ENCODE measurements at regions not wholly inside any gene's neighbourhood (a gene's known extent, or its start where the extent isn't known, plus 50 kb on each side); places are given as distances from the start of the nearest gene placed in this dataset.
A peak's percentile ranks its signal among the peaks of the same experiment; 100 is the strongest.
"Not testable (repeated sequence)": the region's sequence is repeated elsewhere in the genome, so short reads cannot be mapped to it uniquely, and the experiment has no call there.

DNA sequence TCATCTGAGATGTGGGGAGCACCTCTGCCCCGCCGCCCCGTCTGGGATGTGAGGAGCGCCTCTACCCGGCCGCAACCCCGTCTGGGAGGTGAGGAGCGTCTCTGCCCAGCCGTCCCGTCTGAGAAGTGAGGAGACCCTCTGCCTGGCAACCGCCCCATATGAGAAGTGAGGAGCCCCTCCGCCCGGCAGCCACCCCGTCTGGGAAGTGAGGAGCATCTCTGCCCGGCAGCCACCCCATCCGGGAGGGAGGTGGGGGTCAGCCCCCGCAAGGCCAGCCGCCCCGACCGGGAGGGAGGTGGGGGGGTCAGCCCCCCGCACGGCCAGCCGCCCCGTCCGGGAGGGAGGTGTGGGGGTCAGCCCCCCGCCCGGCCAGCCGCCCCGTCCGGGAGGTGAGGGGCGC is 89.9 kb downstream of the PHLDA1 start:
- not testable (repeated sequence) for DNase-seq

DNA sequence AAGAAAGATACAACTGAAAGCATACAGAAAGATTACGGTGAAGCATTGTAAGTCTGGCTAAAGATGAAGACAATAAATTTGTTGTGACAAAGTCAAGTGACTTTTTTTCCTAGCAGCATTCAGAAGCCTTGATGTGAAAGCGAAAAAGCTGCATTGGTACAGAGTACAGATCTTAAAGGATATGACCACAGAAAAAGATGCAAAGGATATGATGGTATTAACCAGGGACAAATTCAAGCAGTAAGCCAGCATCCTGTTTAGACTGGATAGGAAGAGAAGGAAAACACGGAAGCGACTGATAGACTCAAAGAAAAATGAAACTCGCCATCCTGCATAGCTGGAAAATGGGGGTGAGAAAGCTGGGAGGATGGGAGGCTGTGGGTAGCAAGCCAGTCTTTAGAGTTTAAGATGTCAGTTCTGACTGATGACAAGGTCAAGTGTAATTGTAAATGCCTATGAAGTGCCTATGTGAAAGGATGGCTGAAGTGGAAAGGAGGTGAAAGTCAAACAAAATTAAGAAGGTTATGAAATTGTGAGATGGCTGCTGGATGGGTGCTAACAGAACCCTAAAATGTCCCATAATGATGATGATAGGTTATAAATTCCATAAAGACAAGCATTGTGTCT is 92.4 kb downstream of the PHLDA1 start:
- DNase-seq, result no peak

DNA sequence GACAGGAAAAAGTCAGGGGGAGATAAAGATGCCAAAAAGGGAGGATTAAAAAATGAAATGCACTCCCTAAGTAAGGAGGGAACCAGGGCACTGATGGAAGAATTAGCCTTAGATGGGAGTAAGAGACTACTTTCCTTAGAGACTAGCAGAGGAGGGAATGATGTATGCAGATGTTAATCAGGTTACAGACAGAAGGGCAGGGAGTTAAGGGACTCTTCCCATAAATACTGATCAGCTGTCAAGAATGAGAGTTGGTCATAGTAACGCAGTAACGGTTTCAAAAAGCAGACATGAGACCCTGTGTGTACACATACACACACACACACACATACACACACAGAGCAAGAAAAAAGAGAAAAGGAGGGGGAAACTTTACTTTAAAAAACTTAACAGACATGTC is 93.4 kb downstream of the PHLDA1 start:
- no peak for DNase-seq

DNA sequence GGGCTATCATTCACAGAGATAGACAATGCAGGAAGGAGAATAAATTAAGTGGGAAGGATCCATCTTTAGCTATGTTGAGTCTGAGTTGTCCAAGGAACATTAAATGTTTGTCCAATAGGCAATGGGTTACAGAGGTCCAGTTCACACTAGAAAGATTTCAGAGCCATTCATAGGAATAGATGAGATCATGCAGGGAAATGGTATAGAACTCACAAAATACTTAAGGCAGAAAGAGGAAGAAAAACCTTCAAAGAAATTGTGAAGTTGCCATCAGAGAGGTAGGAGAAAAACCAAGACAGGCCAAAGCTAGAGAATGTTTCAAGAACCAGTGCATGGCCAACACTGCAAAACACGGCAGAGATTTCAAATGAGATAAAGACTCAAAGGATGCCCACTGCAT is 94.1 kb downstream of the PHLDA1 start:
- DNase-seq, result no peak

DNA sequence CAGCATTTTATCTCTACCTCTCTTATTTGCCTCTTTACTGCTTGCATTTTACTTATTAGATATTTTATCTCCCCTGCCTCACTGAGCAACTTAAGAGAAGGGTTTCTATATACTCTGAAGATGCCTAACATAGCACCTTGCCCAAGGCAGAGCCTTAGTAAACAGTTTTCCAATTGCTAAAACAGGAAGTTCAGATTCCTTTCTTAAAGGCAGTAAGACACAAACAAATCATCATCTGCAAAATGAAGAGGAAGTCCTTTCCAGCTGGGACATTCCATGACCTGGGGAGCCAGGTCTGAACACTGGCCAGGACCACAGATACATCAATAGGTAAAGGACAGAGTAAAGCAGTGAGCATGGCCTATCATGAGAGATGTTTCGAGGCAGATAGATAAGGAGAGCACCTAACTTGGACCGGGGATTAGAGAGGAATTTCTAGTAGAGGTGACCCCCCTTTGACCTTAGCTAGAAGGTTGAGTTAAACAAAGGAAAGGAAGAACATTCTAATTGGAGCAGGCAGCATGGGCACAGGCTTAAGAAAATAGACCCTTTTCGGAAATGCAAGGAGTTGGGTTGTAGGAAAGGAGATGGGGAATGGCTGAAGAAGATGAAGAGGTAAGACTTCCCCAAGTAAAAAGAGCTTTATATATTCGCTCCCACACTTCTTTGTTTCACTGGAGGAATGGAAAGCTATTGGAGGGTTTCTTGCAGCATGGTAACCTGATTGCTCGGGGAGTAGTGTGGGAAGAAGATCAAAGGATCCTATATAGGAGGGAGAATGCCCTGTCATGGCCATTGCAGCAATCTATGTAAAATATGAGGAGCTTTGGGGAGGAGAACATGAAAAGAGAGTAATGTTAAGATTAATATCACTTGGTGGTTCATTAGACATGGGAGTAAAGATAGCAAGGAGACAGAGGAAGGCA is 94.8 kb downstream of the PHLDA1 start:
- DNase-seq, result no peak

DNA sequence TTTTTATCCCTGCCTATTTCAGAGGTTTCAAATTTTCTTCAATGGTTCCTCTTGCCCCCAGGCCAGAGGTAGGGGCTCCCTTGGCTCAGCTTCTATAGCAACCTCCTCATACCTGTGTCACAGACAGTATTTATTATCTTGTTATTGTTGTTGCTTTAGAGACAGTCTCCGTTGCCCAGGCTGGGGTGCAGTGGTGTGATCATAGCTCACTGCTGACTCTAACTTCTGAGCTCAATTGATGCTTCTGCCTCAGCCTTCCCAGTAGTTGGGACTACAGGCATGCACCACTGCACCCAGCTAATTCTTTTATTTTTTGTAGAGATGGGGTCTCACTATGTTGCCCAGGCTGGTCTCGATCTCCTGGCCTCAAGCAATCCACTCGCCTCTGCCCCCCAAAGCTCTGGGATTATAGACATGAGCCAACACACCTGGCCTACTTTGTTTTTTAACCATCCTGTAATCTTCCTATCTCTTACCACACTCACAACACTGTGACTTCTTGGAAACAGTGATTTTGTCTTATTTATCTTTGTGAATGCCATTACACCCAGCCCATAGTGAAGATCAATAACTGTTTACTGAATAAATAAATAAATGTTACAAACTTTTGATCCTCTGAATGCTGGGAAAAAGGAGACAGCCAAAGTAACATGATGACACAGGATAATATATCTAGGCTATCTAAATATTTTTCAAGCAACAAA is 95.9 kb downstream of the PHLDA1 start:
- no peak for DNase-seq

DNA sequence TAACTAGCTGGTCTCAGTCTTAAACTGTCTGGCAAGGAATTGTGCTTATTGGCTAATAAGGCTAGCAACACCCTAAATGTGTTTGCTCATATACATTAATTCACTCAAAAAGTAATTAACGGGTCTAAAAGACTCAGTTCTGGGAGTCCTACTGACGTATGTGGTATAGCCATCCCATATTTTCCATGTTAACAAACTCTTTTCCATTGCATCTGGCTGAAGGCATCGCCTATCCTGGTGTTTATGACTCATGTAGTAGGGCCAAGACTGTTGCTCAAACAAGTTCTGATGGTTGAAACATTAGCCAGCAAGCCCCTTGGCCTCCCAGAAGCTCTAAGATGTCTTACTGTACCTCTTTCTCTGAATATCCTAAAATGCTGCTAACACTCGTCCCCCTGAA is 98.5 kb downstream of the PHLDA1 start:
- no peak for DNase-seq

DNA sequence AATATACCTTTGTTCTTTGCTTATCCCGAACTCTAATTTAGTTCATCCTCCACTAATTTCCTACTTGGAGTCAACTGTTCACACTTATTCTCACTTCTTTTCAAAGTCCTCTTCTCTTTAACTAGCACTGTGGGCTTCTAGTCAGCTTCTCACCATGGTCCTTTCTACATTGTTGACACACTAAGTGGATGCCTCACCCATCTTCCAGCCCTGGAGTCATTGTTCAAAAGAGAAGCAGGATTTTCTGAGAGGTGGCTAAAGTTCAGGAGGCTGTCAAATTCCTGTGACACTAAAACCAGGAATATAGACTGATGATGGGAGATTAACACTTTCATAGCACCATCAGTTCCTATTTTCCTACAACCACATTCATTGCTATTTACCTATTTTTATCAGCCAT is 99.3 kb downstream of the PHLDA1 start:
- DNase-seq, result no peak

DNA sequence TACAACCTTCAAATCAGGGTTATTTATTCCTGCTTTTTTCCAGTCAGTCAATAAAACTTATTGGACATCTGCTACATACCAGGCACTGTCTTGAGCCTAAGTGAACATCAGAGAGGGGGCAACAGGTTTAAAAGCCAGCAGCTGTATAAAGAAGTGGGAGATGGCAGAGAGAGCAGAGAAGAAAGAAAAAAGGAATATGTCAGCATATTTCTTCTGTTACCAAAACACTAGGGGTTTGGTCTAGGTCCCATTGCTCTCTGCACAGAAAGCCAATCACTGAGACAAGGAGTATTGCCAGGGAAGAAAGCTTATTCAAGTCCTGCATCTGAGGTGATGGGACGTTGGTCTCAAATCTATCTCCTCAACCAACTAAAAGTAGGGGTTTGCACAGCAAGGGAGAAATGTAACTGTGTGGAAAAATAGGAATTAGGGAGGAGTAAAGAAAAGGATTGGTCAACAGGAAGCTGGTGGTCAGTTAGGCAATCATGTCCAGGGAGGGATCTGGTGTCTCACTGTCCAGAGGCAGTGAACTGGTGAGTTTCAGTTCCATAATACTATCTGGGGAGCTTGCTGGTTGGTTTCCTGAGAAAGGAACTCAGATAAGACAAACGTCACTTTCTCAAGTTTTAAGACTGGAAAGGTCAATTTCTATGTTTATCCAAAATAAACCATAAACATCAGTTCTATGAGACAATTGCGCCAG is 107.5 kb downstream of the PHLDA1 start:
- DNase-seq, result no peak

DNA sequence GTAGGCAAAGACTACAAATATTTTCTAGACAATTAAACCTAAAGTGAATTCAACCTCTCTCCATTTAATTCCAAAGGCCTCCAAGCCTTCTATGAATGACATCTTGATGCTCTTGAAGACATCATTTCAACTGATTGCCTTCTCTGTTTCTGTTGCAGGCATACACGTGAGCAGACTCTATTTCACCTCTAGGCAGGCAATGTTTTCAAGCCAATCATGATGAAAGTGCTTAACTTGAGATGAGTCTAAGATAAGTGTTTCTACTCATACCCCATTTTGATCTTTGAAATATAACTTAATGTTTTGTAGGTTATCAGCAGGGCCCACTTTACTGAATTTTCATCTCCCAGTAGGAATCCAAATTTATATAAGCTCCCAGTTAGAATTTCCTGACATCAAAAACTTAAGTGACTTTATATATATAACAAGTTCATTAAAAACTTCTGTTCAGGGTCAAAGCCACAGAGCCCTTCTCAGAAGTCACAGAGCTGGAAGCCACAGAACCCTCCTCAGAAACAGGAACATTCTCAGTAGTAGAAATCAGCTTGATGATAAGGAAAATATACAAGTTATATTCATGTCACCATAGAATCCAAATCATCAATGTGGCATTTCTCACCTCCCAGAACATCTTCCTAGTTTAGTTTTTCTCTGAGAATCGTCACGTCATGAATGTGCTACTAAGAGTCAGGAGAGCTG is 108.5 kb downstream of the PHLDA1 start:
- no peak for DNase-seq

DNA sequence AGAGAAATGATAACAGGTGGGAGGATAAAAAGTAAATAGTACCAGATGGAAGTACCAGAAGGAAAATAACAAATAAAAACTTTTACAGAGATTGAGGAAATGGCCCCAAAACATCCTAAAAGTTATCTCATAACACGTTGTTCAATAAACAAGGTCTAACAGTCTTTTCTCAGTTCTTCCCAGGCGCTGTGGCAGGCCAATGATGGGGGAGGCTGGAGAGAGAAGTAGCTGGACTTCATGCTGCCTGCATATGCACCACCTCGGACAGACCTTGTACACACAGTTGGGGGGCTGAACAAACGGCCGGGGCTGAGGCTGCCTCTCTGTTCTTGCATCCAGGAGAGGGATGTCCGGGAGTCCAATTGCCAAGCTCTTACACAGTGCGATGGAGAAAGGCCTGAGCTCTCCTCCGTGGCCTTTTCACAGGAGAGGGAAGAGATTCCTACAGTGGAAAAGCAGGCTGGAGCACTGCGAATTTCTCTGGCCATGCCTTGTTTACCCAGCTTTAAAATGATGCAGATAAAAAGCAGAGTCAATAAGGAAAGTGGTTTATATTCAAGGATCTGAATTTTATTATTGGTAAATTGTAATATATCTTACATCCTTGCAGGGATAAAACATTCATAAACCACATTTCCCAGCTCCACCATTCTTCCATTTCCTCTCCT is 109.8 kb downstream of the PHLDA1 start:
- DNase-seq, result no peak

DNA sequence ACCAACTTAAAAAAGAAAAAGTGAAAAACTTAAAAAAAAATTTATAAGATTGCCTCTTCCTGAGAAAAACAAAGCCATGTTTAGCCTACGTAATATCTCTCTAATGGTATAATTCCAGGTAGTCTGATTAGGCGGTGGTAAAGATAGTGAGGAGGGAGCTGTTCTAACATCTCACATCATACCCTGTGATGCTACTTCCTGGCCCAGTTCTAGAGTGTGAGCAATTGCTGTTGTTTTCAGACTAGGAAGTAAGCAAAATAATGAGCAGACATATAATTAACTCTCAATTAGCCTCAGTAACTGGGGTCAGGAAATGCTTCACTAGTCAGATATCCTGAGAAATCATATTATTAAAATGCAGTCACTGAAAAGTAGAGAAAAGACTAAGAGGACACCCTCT is 113.9 kb downstream of the PHLDA1 start:
- DNase-seq, result no peak

DNA sequence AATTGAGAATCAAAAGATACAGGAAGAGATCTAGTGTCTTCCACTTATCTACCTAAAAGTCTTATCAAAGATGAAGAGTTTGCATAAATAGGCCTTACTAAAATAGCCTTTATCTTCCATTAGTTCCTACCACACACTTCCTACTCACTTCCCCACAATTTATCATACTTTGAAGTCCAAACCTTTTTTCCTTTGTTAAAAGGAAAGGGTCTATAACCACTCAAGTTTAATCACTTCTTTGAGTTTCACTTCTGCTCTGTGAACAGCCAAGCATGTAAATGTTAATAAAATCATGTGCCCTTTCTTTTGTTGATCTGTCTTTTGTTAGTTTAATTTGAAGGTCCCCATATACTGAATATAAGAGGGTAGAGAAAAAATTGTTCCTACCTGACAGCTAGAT is 114.5 kb downstream of the PHLDA1 start:
- DNase-seq, result no peak

DNA sequence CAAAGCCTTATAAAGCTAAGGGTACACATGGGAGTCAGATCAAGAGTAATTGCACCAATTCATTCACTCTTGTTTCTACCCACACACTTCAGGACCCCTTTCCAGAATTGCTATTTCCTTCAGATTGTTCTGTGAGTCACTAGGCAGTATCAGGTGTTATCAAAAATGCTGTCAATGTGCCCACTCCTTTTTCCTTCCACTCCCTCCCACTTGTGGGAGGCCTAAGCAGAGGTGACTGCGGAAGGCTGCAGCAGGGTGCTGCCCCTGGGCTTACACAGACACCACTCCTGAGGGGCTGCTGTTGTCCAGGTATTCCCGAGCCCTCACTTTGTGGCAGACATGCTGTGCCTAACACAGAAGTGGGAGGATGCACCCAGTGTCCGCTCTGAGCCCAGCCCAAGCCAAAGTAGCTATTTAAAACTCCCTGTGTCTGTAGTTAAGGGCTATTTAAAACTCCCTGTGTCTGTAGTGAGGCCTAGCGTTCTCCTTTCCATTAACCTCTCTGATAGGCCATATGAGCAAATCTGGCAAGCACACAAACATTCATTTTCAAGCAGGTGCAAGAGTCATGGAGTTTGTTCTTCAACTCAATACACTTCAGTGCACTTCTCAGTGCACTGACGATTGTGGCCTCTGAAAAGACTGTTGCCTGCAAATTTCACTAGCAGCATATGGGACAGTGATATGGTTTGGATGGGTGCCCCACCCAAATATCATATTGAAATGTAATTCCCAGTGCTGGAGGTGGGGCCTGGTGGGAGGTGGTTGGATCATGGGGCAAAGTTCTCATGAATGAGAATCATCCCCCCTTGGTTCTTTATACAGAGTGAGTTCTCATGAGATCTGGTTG is 117.8 kb downstream of the PHLDA1 start:
- no peak for DNase-seq

DNA sequence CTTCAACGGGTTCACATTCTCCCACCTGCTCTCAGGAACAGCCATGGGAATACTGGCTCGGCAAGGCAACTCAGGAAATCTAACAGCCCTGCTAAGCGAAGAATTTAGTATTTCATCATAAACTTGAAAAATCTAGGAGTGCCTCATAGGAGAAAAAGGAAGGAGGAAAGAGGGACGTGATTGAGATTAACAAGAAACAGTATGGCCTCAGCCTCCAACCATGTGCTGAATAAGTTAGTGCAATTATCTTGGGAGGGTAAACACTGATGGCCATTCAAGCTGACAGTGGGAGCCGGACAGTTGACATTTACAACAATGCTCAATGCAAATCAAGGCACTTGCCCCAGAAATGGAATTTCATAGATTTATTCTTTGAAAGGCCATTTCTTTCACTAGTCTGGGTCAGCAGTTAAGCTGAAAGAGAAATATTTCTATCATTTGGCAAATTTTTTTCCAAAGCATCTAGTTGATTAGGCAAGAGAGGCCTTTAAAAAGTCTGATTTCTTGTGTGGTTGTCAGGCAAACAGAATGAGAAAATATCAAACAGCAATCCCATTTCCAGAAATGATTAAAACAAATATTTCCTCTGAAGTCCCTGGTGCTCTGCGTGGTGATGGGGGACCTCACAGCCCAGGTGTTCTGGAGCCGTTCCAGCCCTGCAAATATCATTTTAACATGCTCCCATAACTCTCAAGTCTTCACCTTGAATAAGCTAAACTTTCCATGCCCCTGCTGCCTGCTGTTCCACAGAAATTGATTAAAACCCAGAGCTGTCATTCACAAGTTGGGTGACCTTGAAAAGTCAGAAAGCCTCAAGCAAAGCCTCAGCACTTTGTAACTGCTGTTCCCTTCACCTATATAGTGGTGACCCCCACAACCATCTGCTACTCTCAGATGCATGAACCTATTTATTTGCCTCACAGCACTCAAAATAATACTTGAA is 121.6 kb downstream of the PHLDA1 start:
- DNase-seq, result peak; percentile 63 to 67

DNA sequence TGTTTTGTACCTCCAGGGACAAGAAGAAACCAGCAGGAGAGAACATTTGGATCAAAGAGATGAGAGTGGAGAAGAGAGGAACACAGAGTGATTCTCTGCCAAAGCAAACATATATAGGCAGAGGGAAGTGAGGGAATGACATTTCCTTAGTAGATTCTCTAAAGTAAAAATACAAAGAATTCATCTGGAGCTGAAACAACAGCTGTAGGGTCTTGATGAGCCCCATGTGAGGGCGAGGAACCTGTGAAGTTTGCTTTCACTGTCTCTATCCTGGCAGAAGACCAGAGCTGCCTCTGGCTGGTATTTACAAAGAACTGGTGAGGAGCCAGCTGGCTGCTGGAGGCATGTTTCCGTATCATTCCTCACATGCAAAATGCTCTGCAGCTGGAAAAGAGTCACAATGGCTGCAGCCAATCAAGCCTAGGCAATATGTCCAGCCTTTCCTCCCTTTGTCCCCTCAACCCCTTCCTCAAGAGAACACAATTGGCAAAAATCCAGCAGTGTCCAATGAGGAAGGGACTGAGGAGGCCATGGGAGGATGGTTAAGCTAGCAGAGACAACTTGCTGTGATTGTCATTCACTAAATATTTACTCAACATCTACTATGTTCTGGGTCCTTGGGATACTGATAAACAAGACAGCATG is 122.5 kb downstream of the PHLDA1 start:
- peak; percentile 28 to 69 for DNase-seq

DNA sequence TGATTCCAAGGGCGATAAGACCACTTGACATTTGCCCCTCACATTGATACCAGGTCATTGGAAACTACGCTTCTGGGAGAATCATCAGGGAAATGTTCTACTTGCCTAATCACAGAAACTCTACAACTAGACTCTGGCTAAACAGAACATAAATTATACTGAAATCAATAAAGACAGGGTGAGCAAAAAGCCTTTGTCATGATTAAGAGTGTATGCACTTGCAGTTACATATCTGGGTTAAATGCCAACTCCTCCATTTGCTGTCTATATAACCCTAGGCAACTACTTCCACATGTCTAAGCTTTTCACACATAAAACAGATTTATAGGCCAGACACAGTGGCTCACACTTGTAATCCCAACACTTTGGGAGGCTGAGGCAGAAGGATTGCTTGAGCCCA is 125.7 kb downstream of the PHLDA1 start:
- DNase-seq, result no peak

DNA sequence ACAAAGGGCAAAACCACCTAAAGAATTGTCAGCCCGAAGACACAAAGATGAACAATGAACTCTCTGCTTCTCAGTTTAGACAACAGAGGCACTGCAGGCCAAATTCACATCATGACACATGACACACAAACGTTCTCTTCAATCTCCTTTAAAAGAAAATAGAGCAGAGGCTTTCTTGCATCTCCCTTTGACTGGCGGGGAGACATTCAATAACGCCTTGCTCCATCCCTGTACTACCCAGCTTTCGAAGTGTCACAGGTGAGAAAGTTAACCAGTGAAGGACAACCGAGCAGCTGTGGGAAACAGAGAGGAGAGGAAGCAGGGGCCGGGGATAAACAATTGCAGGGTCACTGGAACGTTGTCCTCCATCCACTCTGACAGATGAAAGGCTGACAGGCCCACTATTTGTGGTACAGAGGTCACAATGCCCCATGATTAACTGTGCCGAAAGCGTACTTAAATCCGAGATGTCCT is 130.8 kb downstream of the PHLDA1 start:
- DNase-seq, result no peak

DNA sequence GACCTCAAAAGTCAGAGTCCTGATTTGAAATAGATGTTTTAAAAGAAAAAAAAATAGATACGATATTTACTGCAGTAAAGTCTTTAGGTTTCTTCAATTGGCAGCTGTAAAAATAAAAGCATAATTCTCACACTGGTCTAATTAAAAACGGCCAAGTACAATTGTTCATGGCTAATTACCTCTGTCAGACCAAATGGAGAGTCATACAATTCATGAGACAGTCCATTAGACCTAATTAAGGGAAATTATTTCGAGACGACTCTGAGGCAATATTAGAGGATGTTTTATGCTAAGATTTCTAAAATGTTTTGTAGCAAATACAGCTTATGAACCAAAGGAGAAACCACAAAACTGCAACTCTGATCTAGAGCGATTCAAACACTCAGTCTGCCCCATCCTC is 131.3 kb downstream of the PHLDA1 start:
- no peak for DNase-seq
